Neural progenitor cell (in vitro differentiated cells): ENCODE measurements at regions not wholly inside any gene's neighbourhood (a gene's known extent, or its start where the extent isn't known, plus 50 kb on each side); places are given as distances from the start of the nearest gene placed in this dataset.
A peak's percentile ranks its signal among the peaks of the same experiment; 100 is the strongest.

Experiments used
- DNase-seq: peaks from one replicate; pipeline ENCODE4 v3.0.0-alpha.2; 2016; ENCODE audit warnings: low spot score
- H2AFZ ChIP-seq: fragments of 200-600 bp; sonication (generic); replicated peaks from 2 replicates; pipeline ENCODE4 v1.6.1; 2016; ENCODE audit warnings: antibody characterized with exemption
- H3F3A ChIP-seq: fragments of 200-600 bp; sonication (generic); 2 replicates; pipeline ENCODE4 v1.6.1; 2016; ENCODE audit warnings: antibody characterized with exemption, low read depth
- H3K27ac ChIP-seq: fragments of 200-600 bp; sonication (generic); 2 replicates; pipeline ENCODE4 v1.5.1; 2016; ENCODE audit warnings: mild to moderate bottlenecking
- H3K27me3 ChIP-seq: fragments of 200-600 bp; sonication (generic); 2 replicates; pipeline ENCODE4 v1.6.1; 2016; ENCODE audit warnings: mild to moderate bottlenecking, moderate library complexity
- H3K36me3 ChIP-seq: fragments of 200-600 bp; sonication (generic); 2 replicates; pipeline ENCODE4 v1.5.1; 2016
- H3K4me1 ChIP-seq: fragments of 200-600 bp; sonication (generic); 2 replicates; pipeline ENCODE4 v1.6.1; 2016; ENCODE audit warnings: mixed run types
- H3K4me2 ChIP-seq: fragments of 200-600 bp; sonication (generic); 2 replicates; pipeline ENCODE4 v1.6.1; 2016
- H3K4me3 ChIP-seq: fragments of 200-600 bp; sonication (generic); 2 replicates; pipeline ENCODE4 v1.5.1; 2016
- H3K79me2 ChIP-seq: fragments of 200-600 bp; sonication (generic); 2 replicates; pipeline ENCODE4 v1.6.1; 2016; ENCODE audit warnings: low read depth
- H3K9ac ChIP-seq: fragments of 200-600 bp; sonication (generic); 2 replicates; pipeline ENCODE4 v1.6.1; 2016
- H3K9me3 ChIP-seq: fragments of 200-600 bp; sonication (generic); 2 replicates; pipeline ENCODE4 v1.5.1; 2016; ENCODE audit warnings: low read depth
- H4K20me1 ChIP-seq: fragments of 200-600 bp; sonication (generic); 2 replicates; pipeline ENCODE4 v1.6.1; 2016; ENCODE audit warnings: low read depth
- H3K27ac Mint-ChIP-seq: 3 replicates; pipeline ENCODE4 v1.8.0; 2021; ENCODE audit warnings: mixed read lengths
- H3K27me3 Mint-ChIP-seq: 2 replicates; pipeline ENCODE4 v1.8.0; 2022; ENCODE audit warnings: low read depth, mild to moderate bottlenecking, inconsistent platforms, moderate library complexity, mixed read lengths; ENCODE audit not compliant: insufficient read depth
- H3K36me3 Mint-ChIP-seq: 3 replicates; pipeline ENCODE4 v1.8.0; 2021; ENCODE audit warnings: mixed read lengths
- H3K4me1 Mint-ChIP-seq: 3 replicates; pipeline ENCODE4 v1.8.0; 2021; ENCODE audit warnings: mixed read lengths
- H3K4me3 Mint-ChIP-seq: 3 replicates; pipeline ENCODE4 v1.8.0; 2021; ENCODE audit warnings: mild to moderate bottlenecking, moderate library complexity, mixed read lengths
- H3K9me3 Mint-ChIP-seq: 3 replicates; pipeline ENCODE4 v1.8.0; 2020; ENCODE audit warnings: mixed read lengths
- EZH2 ChIP-seq: fragments of 200-600 bp; sonication (generic); IDR thresholded peaks from 2 replicates; pipeline ENCODE4 v1.6.1; 2017; ENCODE audit warnings: antibody characterized with exemption, mild to moderate bottlenecking, moderate library complexity
- EZH2phosphoT487 ChIP-seq: fragments of 200-600 bp; sonication (generic); IDR thresholded peaks from 2 replicates; pipeline ENCODE4 v1.6.1; 2017; ENCODE audit warnings: antibody characterized with exemption
- TF ChIP-seq, protein P1 (sequence below): fragments of 200-600 bp; sonication (generic); IDR thresholded peaks from 2 replicates; pipeline ENCODE4 v1.5.1; 2017; ENCODE audit warnings: antibody characterized with exemption, mild to moderate bottlenecking

GRCh38 chr5:172504701-172505402, 50.5 kb upstream of the SH3PXD2B start:
- DNase-seq = no peak
- peaks cover 14% of the 10 kb centered on the region for H3K4me1 Mint-ChIP-seq

DNA sequence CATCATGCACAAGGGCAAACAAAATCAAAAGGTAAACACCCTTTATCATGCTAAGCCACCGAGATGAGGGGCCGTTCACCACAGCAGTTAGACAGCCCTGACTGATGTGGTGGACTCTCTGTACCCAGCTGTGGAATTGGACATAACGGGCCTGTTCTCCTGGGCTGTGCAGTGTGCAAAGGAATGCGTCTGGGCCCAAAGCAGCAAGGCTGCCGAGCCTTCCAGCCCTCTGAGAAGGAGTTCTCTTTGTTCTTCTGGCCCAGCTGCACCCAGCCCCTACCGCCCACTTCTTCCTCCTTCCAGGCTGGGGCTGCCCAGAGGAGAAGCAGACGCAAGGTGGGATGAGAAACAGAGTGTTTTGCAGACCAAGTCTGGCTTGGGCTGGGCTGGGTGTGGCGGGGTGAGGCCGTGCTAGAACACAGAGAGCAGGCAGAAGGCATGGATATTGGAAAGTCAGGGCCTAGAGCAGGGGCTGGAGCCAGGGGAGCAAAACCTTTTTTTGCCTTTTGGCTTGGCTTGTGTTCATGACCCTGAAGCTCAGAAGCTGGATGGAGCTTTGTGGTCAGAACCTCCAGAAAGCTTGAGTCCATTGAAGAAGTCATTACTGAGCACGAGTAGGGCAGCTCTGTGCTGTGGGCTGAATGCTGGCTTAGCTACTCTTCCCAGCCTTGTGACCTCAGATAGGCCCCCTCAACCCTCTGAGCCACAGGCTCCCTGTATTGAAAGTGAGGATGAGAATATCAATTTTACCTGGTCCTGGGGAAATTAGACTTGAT, 49.8 kb upstream of the SH3PXD2B start:
- H3K4me3 ChIP-seq = no peak overlapping the region
- no peaks in the 10 kb centered on the region for H3K36me3 Mint-ChIP-seq
- H3K9me3 ChIP-seq = no peaks in the 10 kb centered on the region
- DNase-seq = no peak
- H3K79me2 ChIP-seq = no peaks in the 10 kb centered on the region
- H3K36me3 ChIP-seq = no peaks in the 10 kb centered on the region
- peak overlapping the region; percentile 66 for H3K27ac Mint-ChIP-seq
- H3K9ac ChIP-seq = no peak overlapping the region
- no peaks in the 10 kb centered on the region for H3K9me3 Mint-ChIP-seq
- no peak overlapping the region for H3K4me3 Mint-ChIP-seq
- H3K4me2 ChIP-seq = no peak overlapping the region
- H4K20me1 ChIP-seq = no peaks in the 10 kb centered on the region
- H3K27me3 Mint-ChIP-seq = peaks cover 16% of the 10 kb centered on the region
- peaks cover under 1% of the 10 kb centered on the region for H3F3A ChIP-seq
- H3K27ac ChIP-seq = no peak overlapping the region
- peaks cover 8% of the 10 kb centered on the region for H3K4me1 ChIP-seq
- no peaks in the 10 kb centered on the region for H3K27me3 ChIP-seq
- peaks cover 11% of the 10 kb centered on the region for H3K4me1 Mint-ChIP-seq
- H2AFZ ChIP-seq = no peak overlapping the region
- TF ChIP-seq, protein P1, sequence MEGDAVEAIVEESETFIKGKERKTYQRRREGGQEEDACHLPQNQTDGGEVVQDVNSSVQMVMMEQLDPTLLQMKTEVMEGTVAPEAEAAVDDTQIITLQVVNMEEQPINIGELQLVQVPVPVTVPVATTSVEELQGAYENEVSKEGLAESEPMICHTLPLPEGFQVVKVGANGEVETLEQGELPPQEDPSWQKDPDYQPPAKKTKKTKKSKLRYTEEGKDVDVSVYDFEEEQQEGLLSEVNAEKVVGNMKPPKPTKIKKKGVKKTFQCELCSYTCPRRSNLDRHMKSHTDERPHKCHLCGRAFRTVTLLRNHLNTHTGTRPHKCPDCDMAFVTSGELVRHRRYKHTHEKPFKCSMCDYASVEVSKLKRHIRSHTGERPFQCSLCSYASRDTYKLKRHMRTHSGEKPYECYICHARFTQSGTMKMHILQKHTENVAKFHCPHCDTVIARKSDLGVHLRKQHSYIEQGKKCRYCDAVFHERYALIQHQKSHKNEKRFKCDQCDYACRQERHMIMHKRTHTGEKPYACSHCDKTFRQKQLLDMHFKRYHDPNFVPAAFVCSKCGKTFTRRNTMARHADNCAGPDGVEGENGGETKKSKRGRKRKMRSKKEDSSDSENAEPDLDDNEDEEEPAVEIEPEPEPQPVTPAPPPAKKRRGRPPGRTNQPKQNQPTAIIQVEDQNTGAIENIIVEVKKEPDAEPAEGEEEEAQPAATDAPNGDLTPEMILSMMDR = no peak
- TF ChIP-seq EZH2phosphoT487 (no peak), EZH2 (no peak)

More at GRCh38 chr5:172504701-172505402, 50.5 kb upstream of the SH3PXD2B start:
- H3K36me3 Mint-ChIP-seq = no peaks in the 10 kb centered on the region
- no peak overlapping the region for H3K27ac ChIP-seq
- peaks cover 16% of the 10 kb centered on the region for H3K27me3 Mint-ChIP-seq
- H3K9ac ChIP-seq = no peak overlapping the region
- H3K4me2 ChIP-seq = no peak overlapping the region
- H3K4me3 Mint-ChIP-seq = no peak overlapping the region
- H3K9me3 Mint-ChIP-seq = no peaks in the 10 kb centered on the region
- H3K27ac Mint-ChIP-seq = peak overlapping the region; percentile 66
- TF ChIP-seq EZH2 (no peak), EZH2phosphoT487 (no peak)
- TF ChIP-seq, protein P1 = no peak
- H3F3A ChIP-seq = peaks cover 5% of the 10 kb centered on the region
- no peaks in the 10 kb centered on the region for H3K79me2 ChIP-seq
- H3K27me3 ChIP-seq = no peaks in the 10 kb centered on the region
- no peak overlapping the region for H2AFZ ChIP-seq
- peaks cover 14% of the 10 kb centered on the region for H3K4me1 ChIP-seq
- no peaks in the 10 kb centered on the region for H4K20me1 ChIP-seq
- no peaks in the 10 kb centered on the region for H3K36me3 ChIP-seq
- H3K9me3 ChIP-seq = no peaks in the 10 kb centered on the region
- no peak overlapping the region for H3K4me3 ChIP-seq
